IPS-11a (cell line): ENCODE measurements at regions not wholly inside any gene's neighbourhood (a gene's known extent, or its start where the extent isn't known, plus 50 kb on each side); places are given as distances from the start of the nearest gene placed in this dataset.

Source experiments
- H3K4me3 ChIP-seq: one replicate; pipeline ENCODE4 v1.5.1; 2013; ENCODE audit warnings: low read depth, low read length, control low read depth

- no peak overlapping the region for H3K4me3 ChIP-seq
Observed at GRCh38 chr4:123832173-123833026, 435.8 kb downstream of the SPRY1 start.

GRCh38 chr4:123833171-123833643, 436.6 kb downstream of the SPRY1 start:
- no peak overlapping the region for H3K4me3 ChIP-seq

- H3K4me3 ChIP-seq, result no peak overlapping the region
Observed at GRCh38 chr4:123835831-123836590, 439.4 kb downstream of the SPRY1 start.

GRCh38 chr4:123836851-123837595, 440.4 kb downstream of the SPRY1 start:
- no peak overlapping the region for H3K4me3 ChIP-seq

GRCh38 chr4:123838474-123838873, 441.9 kb downstream of the SPRY1 start:
- no peak overlapping the region for H3K4me3 ChIP-seq

- no peak overlapping the region for H3K4me3 ChIP-seq
Observed at GRCh38 chr4:123840197-123840596, 443.6 kb downstream of the SPRY1 start.

- H3K4me3 ChIP-seq, result no peak overlapping the region
Observed at GRCh38 chr4:123841447-123842121, 445.0 kb downstream of the SPRY1 start.

- no peak overlapping the region for H3K4me3 ChIP-seq
Observed at GRCh38 chr4:123843137-123843536, 446.5 kb downstream of the SPRY1 start.

GRCh38 chr4:123844374-123844773, 447.8 kb downstream of the SPRY1 start:
- no peak overlapping the region for H3K4me3 ChIP-seq

- no peak overlapping the region for H3K4me3 ChIP-seq
Observed at GRCh38 chr4:123846092-123846491, 449.5 kb downstream of the SPRY1 start.

GRCh38 chr4:123846561-123846960, 450.0 kb downstream of the SPRY1 start:
- no peak overlapping the region for H3K4me3 ChIP-seq

GRCh38 chr4:123848606-123849005, 452.0 kb downstream of the SPRY1 start:
- H3K4me3 ChIP-seq, result no peak overlapping the region

GRCh38 chr4:123849495-123849894, 452.9 kb downstream of the SPRY1 start:
- no peak overlapping the region for H3K4me3 ChIP-seq

GRCh38 chr4:123851521-123851920, 454.9 kb downstream of the SPRY1 start:
- no peak overlapping the region for H3K4me3 ChIP-seq

- no peak overlapping the region for H3K4me3 ChIP-seq
Observed at GRCh38 chr4:123853651-123854050, 457.1 kb downstream of the SPRY1 start.

GRCh38 chr4:123856689-123857545, 460.3 kb downstream of the SPRY1 start:
- H3K4me3 ChIP-seq, result no peak overlapping the region

- H3K4me3 ChIP-seq, result no peak overlapping the region
Observed at GRCh38 chr4:123858465-123858864, 461.9 kb downstream of the SPRY1 start.

GRCh38 chr4:123862812-123863211, 466.2 kb downstream of the SPRY1 start:
- no peak overlapping the region for H3K4me3 ChIP-seq

GRCh38 chr4:123866796-123867195, 470.2 kb downstream of the SPRY1 start:
- H3K4me3 ChIP-seq, result no peak overlapping the region
